HL-60 (cell line): ENCODE measurements at regions not wholly inside any gene's neighbourhood (a gene's known extent, or its start where the extent isn't known, plus 50 kb on each side); places are given as distances from the start of the nearest gene placed in this dataset.

Source experiments
- GABPA ChIP-seq: IDR thresholded peaks from 2 replicates; pipeline ENCODE4 v1.6.1; 2012; ENCODE audit warnings: low read depth
- POLR2AphosphoS5 ChIP-seq: IDR thresholded peaks from 2 replicates; pipeline ENCODE4 v1.6.1; 2012; ENCODE audit warnings: low read depth
- SPI1 ChIP-seq: IDR thresholded peaks from 2 replicates; pipeline ENCODE4 v1.6.1; 2012; ENCODE audit warnings: low read depth, mild to moderate bottlenecking, borderline replicate concordance
- TF ChIP-seq, protein P1 (sequence below): IDR thresholded peaks from one replicate; pipeline ENCODE4 v1.5.1; 2011; ENCODE audit warnings: low read length, control low read depth, inconsistent platforms; ENCODE audit not compliant: insufficient read depth
- TF ChIP-seq, protein P2 (sequence below): IDR thresholded peaks from 2 replicates; pipeline ENCODE4 v1.6.1; 2012; ENCODE audit warnings: low read depth; ENCODE audit not compliant: insufficient replicate concordance

DNA sequence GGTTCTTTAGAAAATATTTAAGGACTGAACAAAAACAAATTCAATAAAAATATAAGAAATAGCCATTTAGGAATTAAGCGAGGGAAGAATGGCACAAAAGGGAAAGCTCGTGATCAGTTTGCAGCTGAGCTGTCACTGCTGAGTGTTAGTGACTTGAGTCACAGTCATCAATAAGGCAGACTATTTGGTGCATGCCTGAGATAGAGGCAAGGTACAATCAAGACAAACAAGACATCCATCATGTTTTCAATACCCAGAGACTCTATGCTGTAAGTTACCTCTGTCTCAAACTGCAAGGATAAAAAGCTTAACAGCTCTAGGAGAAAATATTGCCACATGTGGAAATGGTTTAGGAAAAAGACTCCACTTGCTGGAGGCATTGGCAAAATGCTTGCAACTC, 426.4 kb upstream of the TYRP1 start:
- TF ChIP-seq, protein P1, sequence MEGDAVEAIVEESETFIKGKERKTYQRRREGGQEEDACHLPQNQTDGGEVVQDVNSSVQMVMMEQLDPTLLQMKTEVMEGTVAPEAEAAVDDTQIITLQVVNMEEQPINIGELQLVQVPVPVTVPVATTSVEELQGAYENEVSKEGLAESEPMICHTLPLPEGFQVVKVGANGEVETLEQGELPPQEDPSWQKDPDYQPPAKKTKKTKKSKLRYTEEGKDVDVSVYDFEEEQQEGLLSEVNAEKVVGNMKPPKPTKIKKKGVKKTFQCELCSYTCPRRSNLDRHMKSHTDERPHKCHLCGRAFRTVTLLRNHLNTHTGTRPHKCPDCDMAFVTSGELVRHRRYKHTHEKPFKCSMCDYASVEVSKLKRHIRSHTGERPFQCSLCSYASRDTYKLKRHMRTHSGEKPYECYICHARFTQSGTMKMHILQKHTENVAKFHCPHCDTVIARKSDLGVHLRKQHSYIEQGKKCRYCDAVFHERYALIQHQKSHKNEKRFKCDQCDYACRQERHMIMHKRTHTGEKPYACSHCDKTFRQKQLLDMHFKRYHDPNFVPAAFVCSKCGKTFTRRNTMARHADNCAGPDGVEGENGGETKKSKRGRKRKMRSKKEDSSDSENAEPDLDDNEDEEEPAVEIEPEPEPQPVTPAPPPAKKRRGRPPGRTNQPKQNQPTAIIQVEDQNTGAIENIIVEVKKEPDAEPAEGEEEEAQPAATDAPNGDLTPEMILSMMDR: no peak
- no peak for TF ChIP-seq POLR2AphosphoS5
- TF ChIP-seq, protein P2, sequence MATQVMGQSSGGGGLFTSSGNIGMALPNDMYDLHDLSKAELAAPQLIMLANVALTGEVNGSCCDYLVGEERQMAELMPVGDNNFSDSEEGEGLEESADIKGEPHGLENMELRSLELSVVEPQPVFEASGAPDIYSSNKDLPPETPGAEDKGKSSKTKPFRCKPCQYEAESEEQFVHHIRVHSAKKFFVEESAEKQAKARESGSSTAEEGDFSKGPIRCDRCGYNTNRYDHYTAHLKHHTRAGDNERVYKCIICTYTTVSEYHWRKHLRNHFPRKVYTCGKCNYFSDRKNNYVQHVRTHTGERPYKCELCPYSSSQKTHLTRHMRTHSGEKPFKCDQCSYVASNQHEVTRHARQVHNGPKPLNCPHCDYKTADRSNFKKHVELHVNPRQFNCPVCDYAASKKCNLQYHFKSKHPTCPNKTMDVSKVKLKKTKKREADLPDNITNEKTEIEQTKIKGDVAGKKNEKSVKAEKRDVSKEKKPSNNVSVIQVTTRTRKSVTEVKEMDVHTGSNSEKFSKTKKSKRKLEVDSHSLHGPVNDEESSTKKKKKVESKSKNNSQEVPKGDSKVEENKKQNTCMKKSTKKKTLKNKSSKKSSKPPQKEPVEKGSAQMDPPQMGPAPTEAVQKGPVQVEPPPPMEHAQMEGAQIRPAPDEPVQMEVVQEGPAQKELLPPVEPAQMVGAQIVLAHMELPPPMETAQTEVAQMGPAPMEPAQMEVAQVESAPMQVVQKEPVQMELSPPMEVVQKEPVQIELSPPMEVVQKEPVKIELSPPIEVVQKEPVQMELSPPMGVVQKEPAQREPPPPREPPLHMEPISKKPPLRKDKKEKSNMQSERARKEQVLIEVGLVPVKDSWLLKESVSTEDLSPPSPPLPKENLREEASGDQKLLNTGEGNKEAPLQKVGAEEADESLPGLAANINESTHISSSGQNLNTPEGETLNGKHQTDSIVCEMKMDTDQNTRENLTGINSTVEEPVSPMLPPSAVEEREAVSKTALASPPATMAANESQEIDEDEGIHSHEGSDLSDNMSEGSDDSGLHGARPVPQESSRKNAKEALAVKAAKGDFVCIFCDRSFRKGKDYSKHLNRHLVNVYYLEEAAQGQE: no peak
- TF ChIP-seq GABPA: no peak
- TF ChIP-seq SPI1: no peak
